Fibroblast of villous mesenchyme (primary cell): ENCODE measurements at regions not wholly inside any gene's neighbourhood (a gene's known extent, or its start where the extent isn't known, plus 50 kb on each side); places are given as distances from the start of the nearest gene placed in this dataset.

Experiments used
- DNase-seq: peaks from one replicate; pipeline ENCODE4 v3.0.0-alpha.2; 2010; ENCODE audit warnings: low read depth
- H3K4me3 ChIP-seq: 2 replicates; pipeline ENCODE4 v1.5.1; 2011; ENCODE audit warnings: low read depth, mild to moderate bottlenecking, low read length
- CTCF ChIP-seq: IDR thresholded peaks from 2 replicates; pipeline ENCODE4 v1.5.1; 2012; ENCODE audit warnings: low read depth, mild to moderate bottlenecking, low read length; ENCODE audit not compliant: insufficient read depth

GRCh38 chr12:75727577-75727976 lies 216.2 kb upstream of the KRR1 start:
- no peak overlapping the region for H3K4me3 ChIP-seq
- no peak for DNase-seq
- no peak for TF ChIP-seq CTCF

GRCh38 chr12:75725521-75726111 lies 214.2 kb upstream of the KRR1 start:
- no peak for TF ChIP-seq CTCF
- H3K4me3 ChIP-seq: no peak overlapping the region
- peak; percentile 30 for DNase-seq

- DNase-seq: peak; percentile 84
- TF ChIP-seq CTCF: no peak
- H3K4me3 ChIP-seq: no peak overlapping the region
Observed at GRCh38 chr12:75724928-75725312, 213.5 kb upstream of the KRR1 start.

- no peak overlapping the region for H3K4me3 ChIP-seq
- no peak for DNase-seq
- no peak for TF ChIP-seq CTCF
Observed at GRCh38 chr12:75724307-75724927, 213.0 kb upstream of the KRR1 start.

- no peak overlapping the region for H3K4me3 ChIP-seq
- TF ChIP-seq CTCF: no peak
- DNase-seq: peak; percentile 85
Observed at GRCh38 chr12:75722714-75723200, 211.3 kb upstream of the KRR1 start.

GRCh38 chr12:75721796-75722195 lies 210.4 kb upstream of the KRR1 start:
- H3K4me3 ChIP-seq: no peak overlapping the region
- no peak for TF ChIP-seq CTCF
- DNase-seq: peak; percentile 38
